Gastrocnemius medialis (tissue), 4 donors: ENCODE measurements at regions not wholly inside any gene's neighbourhood (a gene's known extent, or its start where the extent isn't known, plus 50 kb on each side); places are given as distances from the start of the nearest gene placed in this dataset.
"Not testable (repeated sequence)": the region's sequence is repeated elsewhere in the genome, so short reads cannot be mapped to it uniquely, and the experiment has no call there.

Experiments
- ATAC-seq, 2 donors: fragments of 150-250 bp; one replicate each; pipeline ENCODE4 v1.9.1; 2016
- DNase-seq, 2 donors: peaks; one replicate each; pipeline ENCODE4 v3.0.0-alpha.2; 2019
- H3K27ac ChIP-seq, 4 donors: fragments of 200-600 bp; sonication (generic); 1 replicate in 1 of 4; 2 replicates in 3 of 4; pipeline ENCODE4 v1.5.1; 2016 to 2018; ENCODE audit warnings: mild to moderate bottlenecking in 2 of 4, moderate library complexity in 1 of 4
- H3K27me3 ChIP-seq, 3 donors: fragments of 200-600 bp; sonication (generic) in 2 of 3; 1 replicate in 1 of 3; 2 replicates in 2 of 3; pipeline versions ENCODE4 v1.5.1 to v1.6.0; 2016 to 2019; ENCODE audit warnings: mild to moderate bottlenecking in 1 of 3, moderate library complexity in 1 of 3
- H3K36me3 ChIP-seq, 2 donors: fragments of 200-600 bp; sonication (generic) in 1 of 2; one replicate each; pipeline ENCODE4 v1.5.1; 2017 to 2018
- H3K4me1 ChIP-seq, 2 donors: fragments of 200-600 bp; sonication (generic) in 1 of 2; one replicate each; pipeline ENCODE4 v1.5.1; 2016 to 2017; ENCODE audit warnings: mild to moderate bottlenecking in 2 of 2
- H3K4me3 ChIP-seq, 4 donors: fragments of 200-600 bp; sonication (generic) in 3 of 4; 1 replicate in 1 of 4; 2 replicates in 3 of 4; pipeline ENCODE4 v1.5.1; 2016 to 2019; ENCODE audit warnings: mild to moderate bottlenecking in 2 of 4
- H3K9me3 ChIP-seq, 3 donors: fragments of 200-600 bp; sonication (generic) in 2 of 3; 1 replicate in 1 of 3; 2 replicates in 2 of 3; pipeline ENCODE4 v1.5.1; 2016 to 2019
- POLR2A ChIP-seq, 2 donors: fragments of 450-650 bp; IDR thresholded peaks; one replicate each; pipeline ENCODE4 v1.6.1; 2017; ENCODE audit warnings: antibody characterized with exemption in 2 of 2, mild to moderate bottlenecking in 2 of 2, moderate library complexity in 2 of 2
- in situ Hi-C, 4 donors: fragments of 200-750 bp; cut with MboI; loops; one replicate each; pipeline versions ENCODE4 v1.15.0 to v1.8.0; 2017; ENCODE audit warnings: low sequenced_read_pairs in 4 of 4
- intact Hi-C: fragments of 100-400 bp; cut with DNase I; formaldehyde crosslinking; loops from one replicate; pipeline ENCODE4 v1.15.1; 2023; ENCODE audit warnings: low total_unique reads
- TF ChIP-seq, protein P1 (sequence below), 5 experiments: fragments of 450-650 bp in 3 of 5; fragments of 200-600 bp in 2 of 5; sonication (generic) in 2 of 5; IDR thresholded peaks in 4 of 5; conservative IDR thresholded peaks in 1 of 5; 1 replicate in 4 of 5; 2 replicates in 1 of 5; pipeline ENCODE4 v1.5.1; 2016 to 2019; ENCODE audit warnings: antibody characterized with exemption in 5 of 5, mild to moderate bottlenecking in 3 of 5, moderate library complexity in 3 of 5

DNA sequence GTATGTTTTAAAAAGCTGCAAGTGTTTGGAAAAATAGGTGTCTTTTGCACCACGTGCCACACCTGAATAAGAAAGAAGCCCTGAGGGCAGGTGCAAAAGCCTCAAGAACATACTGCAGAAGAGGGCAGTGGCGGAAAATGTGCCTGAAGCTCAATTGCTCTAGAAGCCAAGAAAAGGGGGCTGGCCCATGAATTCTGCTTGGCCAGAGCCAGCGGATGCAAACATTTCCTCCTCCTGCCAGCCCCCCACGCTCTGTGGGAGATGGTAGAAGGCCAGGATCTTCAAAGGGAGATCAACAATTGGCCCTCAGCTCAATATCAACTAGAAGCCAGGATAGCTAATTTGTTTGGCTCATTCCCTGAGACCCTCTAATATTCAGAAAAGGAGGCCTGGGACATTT is 80.3 kb upstream of the TMEM132D start:
- in situ Hi-C loops = no loop called here

DNA sequence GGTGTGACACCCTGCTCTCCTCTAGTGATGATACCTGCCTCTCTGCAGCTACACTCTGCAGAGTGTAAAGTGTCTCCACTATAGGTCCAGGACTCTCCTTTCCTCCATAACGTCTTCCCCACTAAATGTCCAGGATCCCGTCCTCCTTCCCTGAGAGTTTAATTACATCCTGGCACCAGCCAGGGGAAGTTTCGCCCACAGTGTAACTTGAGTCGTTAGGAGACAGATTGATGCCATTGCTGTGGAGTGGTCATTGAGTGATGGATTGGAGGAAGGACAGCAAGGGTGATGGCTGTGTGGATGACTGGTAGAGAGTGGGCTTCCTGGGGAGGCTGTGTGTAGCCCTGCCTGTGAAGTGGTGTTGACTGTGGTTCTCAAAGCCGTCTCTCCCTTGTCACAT is 84.0 kb upstream of the TMEM132D start:
- H3K27ac ChIP-seq = no peak overlapping the region
- in situ Hi-C loops = no loop called here
- DNase-seq (no peak), ATAC-seq (no peak)
- H3K4me1 ChIP-seq = no peaks in the 10 kb centered on the region
- H3K27me3 ChIP-seq = no peaks in the 10 kb centered on the region
- no peaks in the 10 kb centered on the region for H3K9me3 ChIP-seq
- TF ChIP-seq, protein P1, sequence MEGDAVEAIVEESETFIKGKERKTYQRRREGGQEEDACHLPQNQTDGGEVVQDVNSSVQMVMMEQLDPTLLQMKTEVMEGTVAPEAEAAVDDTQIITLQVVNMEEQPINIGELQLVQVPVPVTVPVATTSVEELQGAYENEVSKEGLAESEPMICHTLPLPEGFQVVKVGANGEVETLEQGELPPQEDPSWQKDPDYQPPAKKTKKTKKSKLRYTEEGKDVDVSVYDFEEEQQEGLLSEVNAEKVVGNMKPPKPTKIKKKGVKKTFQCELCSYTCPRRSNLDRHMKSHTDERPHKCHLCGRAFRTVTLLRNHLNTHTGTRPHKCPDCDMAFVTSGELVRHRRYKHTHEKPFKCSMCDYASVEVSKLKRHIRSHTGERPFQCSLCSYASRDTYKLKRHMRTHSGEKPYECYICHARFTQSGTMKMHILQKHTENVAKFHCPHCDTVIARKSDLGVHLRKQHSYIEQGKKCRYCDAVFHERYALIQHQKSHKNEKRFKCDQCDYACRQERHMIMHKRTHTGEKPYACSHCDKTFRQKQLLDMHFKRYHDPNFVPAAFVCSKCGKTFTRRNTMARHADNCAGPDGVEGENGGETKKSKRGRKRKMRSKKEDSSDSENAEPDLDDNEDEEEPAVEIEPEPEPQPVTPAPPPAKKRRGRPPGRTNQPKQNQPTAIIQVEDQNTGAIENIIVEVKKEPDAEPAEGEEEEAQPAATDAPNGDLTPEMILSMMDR (IDR thresholded peaks at IDR 0.05 in 4 of 5, conservative IDR thresholded peaks at IDR 0.05 in 1 of 5) = no peak
- TF ChIP-seq POLR2A (IDR thresholded peaks at IDR 0.05) = no peak
- no peaks in the 10 kb centered on the region for H3K36me3 ChIP-seq
- intact Hi-C loops = no loop called here
- no peak overlapping the region for H3K4me3 ChIP-seq

More for the DNA sequence above, 80.3 kb upstream of the TMEM132D start:
- no peak for TF ChIP-seq POLR2A (IDR thresholded peaks at IDR 0.05)
- TF ChIP-seq, protein P1 (IDR thresholded peaks at IDR 0.05 in 4 of 5, conservative IDR thresholded peaks at IDR 0.05 in 1 of 5) = no peak
- H3K36me3 ChIP-seq = no peaks in the 10 kb centered on the region
- no peaks in the 10 kb centered on the region for H3K27me3 ChIP-seq
- no peak overlapping the region for H3K27ac ChIP-seq
- no peak overlapping the region for H3K4me3 ChIP-seq
- no peaks in the 10 kb centered on the region for H3K4me1 ChIP-seq
- intact Hi-C loops = no loop called here
- ATAC-seq (no peak), DNase-seq (no peak)
- no peaks in the 10 kb centered on the region for H3K9me3 ChIP-seq

DNA sequence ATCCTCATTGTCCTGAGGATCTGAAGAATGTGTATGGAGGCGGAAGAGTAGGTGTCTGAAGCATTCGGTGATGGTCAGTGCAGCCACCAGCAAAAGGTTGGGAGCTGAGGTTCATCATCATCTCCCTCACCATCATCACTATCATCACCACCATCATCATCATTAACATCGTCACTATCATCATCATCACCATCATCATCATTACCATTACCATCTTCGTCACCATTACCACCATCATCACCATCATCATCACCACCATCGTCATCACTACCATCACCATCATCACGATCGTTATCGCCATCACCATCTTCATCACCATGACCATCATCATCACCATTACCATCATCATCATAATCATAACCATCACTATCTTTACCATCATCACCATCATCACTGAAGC is 90.8 kb upstream of the TMEM132D start:
- ATAC-seq (no peak), DNase-seq (no peak)
- H3K4me1 ChIP-seq = no peaks in the 10 kb centered on the region
- no peak overlapping the region for H3K4me3 ChIP-seq
- no peak overlapping the region for H3K27ac ChIP-seq
- H3K27me3 ChIP-seq = no peaks in the 10 kb centered on the region
- H3K9me3 ChIP-seq = no peaks in the 10 kb centered on the region
- intact Hi-C loops = no loop called here
- TF ChIP-seq, protein P1 (IDR thresholded peaks at IDR 0.05 in 4 of 5, conservative IDR thresholded peaks at IDR 0.05 in 1 of 5) = no peak
- TF ChIP-seq POLR2A (IDR thresholded peaks at IDR 0.05) = no peak
- H3K36me3 ChIP-seq = no peaks in the 10 kb centered on the region
- in situ Hi-C loops = no loop called here

DNA sequence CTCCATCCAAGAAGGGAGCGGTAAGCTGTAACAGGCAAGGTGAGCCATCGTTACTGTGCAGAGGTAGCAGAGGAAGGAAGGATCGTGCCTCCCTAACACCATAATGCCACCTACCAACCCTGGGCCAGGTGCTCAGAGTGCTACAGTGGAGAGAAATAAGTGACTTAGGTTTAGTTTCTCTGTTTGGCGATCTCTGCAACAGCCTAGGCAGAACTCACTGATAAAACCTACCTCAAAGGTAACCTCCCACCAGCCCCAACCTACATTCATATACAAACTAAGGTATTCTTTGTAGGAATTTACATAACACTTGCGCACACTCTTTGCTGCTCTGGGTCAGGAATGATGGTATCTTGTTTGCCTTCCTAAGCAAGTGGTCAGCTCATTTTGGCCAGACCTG is 93.4 kb upstream of the TMEM132D start:
- DNase-seq (no peak), ATAC-seq (no peak)
- Histone ChIP-seq H3K4me3 (no peak overlapping the region), H3K36me3 (no peaks in the 10 kb centered on the region), H3K9me3 (no peaks in the 10 kb centered on the region), H3K27ac (no peak overlapping the region), H3K4me1 (no peaks in the 10 kb centered on the region), H3K27me3 (no peaks in the 10 kb centered on the region)
- in situ Hi-C loops = no loop called here
- TF ChIP-seq POLR2A (IDR thresholded peaks at IDR 0.05) = no peak
- TF ChIP-seq, protein P1 (IDR thresholded peaks at IDR 0.05 in 4 of 5, conservative IDR thresholded peaks at IDR 0.05 in 1 of 5) = no peak
- intact Hi-C loops = no loop called here

DNA sequence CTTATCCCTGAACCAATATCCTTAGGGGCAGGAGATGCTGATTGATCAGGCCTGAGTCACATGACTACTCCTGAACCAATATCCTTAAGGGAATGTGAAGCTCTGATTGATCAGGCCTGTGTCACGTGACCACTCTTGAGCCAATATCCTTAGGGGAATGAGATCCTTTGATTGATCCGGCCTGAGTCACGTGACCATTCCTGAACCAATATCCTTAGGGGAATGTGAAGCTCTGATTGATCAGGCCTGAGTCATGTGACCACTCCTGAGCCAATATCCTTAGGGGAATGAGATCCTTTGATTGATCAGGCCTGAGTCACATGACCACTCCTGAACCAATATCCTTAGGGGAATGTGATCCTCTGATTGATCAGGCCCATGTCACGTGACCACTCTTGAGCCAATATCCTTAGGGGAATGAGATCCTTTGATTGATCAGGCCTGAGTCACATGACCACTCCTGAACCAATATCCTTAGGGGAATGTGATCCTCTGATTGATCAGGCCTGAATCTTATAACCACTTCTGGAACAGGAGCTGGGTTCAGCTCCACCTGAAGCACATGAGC is 100.6 kb upstream of the TMEM132D start:
- intact Hi-C loops, H3K27me3 ChIP-seq, H3K9me3 ChIP-seq, H3K27ac ChIP-seq, in situ Hi-C loops, H3K4me1 ChIP-seq, H3K36me3 ChIP-seq, ATAC-seq, H3K4me3 ChIP-seq, DNase-seq: not testable (repeated sequence)
